SH-SY5Y (cell line): ENCODE measurements at regions not wholly inside any gene's neighbourhood (a gene's known extent, or its start where the extent isn't known, plus 50 kb on each side); places are given as distances from the start of the nearest gene placed in this dataset.

Experiments used
- GATA2 ChIP-seq: IDR thresholded peaks from 2 replicates; pipeline ENCODE4 v1.6.1; 2011; ENCODE audit warnings: mild to moderate bottlenecking, low read depth, low read length
- GATA3 ChIP-seq: IDR thresholded peaks from 2 replicates; pipeline ENCODE4 v1.6.1; 2011; ENCODE audit warnings: low read depth, mild to moderate bottlenecking, low read length, moderate library complexity

DNA sequence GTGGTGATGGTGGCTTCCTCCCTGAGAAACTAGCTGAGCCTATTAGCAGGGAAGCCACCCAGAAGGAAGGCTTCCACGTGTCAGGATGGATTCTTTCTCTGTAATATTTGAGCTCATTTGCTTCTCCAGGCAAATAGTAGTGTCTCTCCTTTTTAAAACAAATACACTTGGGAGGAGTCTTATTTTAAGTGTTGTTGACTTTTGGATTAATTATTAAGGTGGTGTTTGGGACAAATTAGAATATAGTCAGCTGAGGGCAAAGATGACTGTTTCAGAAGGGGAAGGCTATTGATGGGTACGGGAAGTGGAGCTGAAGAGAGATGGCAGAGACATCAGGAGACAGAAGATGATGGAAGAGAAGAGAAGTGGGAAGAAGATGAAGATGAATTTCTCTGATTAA, 119.8 kb upstream of the PHACTR1 start:
- TF ChIP-seq GATA2: no peak
- TF ChIP-seq GATA3: no peak
